ENCODE measurements at regions not wholly inside any gene's neighbourhood (a gene's known extent, or its start where the extent isn't known, plus 50 kb on each side); places are given as distances from the start of the nearest gene placed in this dataset.

DNA sequence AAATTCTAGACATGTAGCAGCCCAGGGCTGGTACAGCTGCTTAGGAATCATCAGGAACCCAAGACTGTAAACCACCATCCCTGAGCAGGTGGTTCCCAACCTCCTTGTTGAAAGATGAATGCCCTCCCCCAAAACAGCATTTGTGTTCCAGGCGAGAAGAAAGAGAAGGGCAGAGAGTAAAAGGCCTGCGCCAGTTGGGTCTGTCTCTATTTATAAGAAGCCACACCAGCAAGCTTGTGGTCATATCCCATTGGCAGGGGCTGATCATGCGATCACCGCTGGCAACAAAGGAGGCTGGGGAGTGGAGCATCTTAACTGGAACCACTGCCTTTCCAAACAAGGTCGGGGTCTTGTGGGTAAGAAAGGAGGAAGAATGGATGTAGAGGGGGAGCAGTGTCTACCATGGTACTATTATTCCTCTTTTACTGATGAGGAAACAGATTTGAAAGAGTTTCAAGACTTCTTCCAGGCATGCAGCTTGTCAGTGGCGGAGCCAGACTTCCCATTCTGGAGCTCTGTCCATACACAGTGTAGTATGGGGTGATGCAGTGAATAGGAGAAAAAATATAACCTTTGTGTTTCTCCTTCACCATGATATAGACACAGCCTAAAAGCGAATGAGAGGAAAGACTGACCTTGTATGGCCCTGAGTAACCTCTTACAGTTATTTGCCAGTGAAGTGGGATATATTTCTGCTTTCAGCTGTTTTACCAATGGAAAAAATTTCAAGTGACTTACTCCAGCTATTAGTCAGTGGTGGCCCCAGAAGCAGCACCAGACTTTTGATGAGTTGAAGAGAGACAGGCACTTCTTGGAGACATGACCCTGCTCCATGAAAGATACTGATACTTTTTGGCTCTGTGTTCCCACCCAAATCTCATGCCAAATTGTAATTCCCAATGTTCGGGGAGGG lies 222.6 kb downstream of the ABHD5 start:
- TF ChIP-seq GATA2 (IDR thresholded peaks at IDR 0.05; ENCODE audit: low read depth, low read length) (no peak), GATA3 (IDR thresholded peaks at IDR 0.05; ENCODE audit: low read depth, low read length) (no peak)

All from SH-SY5Y (cell line).